ENCODE measurements at regions not wholly inside any gene's neighbourhood (a gene's known extent, or its start where the extent isn't known, plus 50 kb on each side); places are given as distances from the start of the nearest gene placed in this dataset.

DNA sequence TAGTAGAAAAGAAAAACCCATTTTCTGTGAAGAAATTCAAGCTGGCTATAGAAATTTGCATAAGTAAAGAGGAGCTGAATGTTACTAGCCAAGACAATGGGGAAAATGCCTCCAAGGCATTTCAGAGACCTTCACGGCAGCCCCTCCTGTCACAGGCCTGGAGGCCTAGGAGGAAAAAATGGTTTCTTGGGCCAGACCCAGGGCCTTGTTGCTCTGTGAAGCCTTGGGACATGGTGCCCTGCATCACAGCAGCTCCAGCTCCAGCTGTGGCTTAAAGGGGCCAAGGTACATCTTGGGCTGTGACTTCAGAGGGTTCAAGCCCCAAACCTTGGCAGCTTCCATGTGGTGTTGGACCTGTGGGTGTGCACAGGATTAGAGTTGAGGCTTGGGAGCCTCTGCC, 130.0 kb upstream of the DMRTA1 start:
- DNase-seq (ENCODE audit: low read depth, low spot score) (no peak), FAIRE-seq (no peak), ATAC-seq (no peak)
- RAD21 ChIA-PET (ENCODE audit: unreplicated experiment) = no interaction called here
- H4K20me1 ChIP-seq (ENCODE audit: control insufficient read depth, insufficient read depth) = no peaks in the 10 kb centered on the region
- no peaks in the 10 kb centered on the region for H3K4me1 ChIP-seq (ENCODE audit: control insufficient read depth, insufficient read depth, low read length)
- no peaks in the 10 kb centered on the region; the same call in 2 of the 3 replicates for H3K9me3 ChIP-seq (replicated peaks; ENCODE audit: control insufficient read depth, insufficient read depth, low read length)
- CTCF ChIA-PET = no interaction called here
- no peak overlapping the region for H3K27ac ChIP-seq (ENCODE audit: control insufficient read depth, insufficient read depth)
- H3K79me2 ChIP-seq (ENCODE audit: control insufficient read depth, insufficient read depth, low read length) = no peaks in the 10 kb centered on the region
- H3K4me3 ChIP-seq = no peak overlapping the region
- TF ChIP-seq POLR2AphosphoS5 (IDR thresholded peaks at IDR 0.05; ENCODE audit: low read length) = no peak
- TF ChIP-seq TCF7 (IDR thresholded peaks at IDR 0.05; ENCODE audit: borderline replicate concordance) = no peak
- no peak for TF ChIP-seq BCL11A (IDR thresholded peaks at IDR 0.05; ENCODE audit: low read depth, low read length)
- TF ChIP-seq SREBF1 (IDR thresholded peaks at IDR 0.05; ENCODE audit: low read length) = no peak
- TF ChIP-seq FOXM1 (IDR thresholded peaks at IDR 0.05; ENCODE audit: low read depth, low read length) = no peak
- TF ChIP-seq NFYB (IDR thresholded peaks at IDR 0.05; ENCODE audit: insufficient read depth, low read depth, low read length) = no peak
- no peak for TF ChIP-seq CBFB (IDR thresholded peaks at IDR 0.05; ENCODE audit: low read depth)
- no peak for TF ChIP-seq MYC (IDR thresholded peaks at IDR 0.05; ENCODE audit: insufficient read depth, insufficient read length, insufficient replicate concordance, low read length, severe bottlenecking)
- no peak for TF ChIP-seq LARP7 (IDR thresholded peaks at IDR 0.05)
- TF ChIP-seq FOXK2 (IDR thresholded peaks at IDR 0.05) = no peak
- TF ChIP-seq ZNF207 (IDR thresholded peaks at IDR 0.05; ENCODE audit: borderline replicate concordance) = no peak
- TF ChIP-seq PML (IDR thresholded peaks at IDR 0.05; ENCODE audit: low read length) = no peak
- no peak for TF ChIP-seq SPI1 (IDR thresholded peaks at IDR 0.05; ENCODE audit: borderline replicate concordance, insufficient read depth, low read depth, low read length)
- no peak for TF ChIP-seq BMI1 (IDR thresholded peaks at IDR 0.05; ENCODE audit: borderline replicate concordance)
- no peak for TF ChIP-seq SIN3A (IDR thresholded peaks at IDR 0.05; ENCODE audit: low read depth, low read length)
- TF ChIP-seq TCF12 (IDR thresholded peaks at IDR 0.05; ENCODE audit: low read depth, low read length) = no peak
- TF ChIP-seq ZNF274 (IDR thresholded peaks at IDR 0.05; ENCODE audit: insufficient read depth, insufficient read length) = no peak
- SMC1A ChIA-PET (ENCODE audit: uncharacterized antibody, unreplicated experiment) = no interaction called here
- 50% methylated on average over 1 of the region's 1 CpG for WGBS (ENCODE audit: insufficient coverage, insufficient replicate concordance, low lambda C conversion rate, missing lambda C conversion rate)
- POLR2A ChIA-PET = no interaction called here
- no peaks in the 10 kb centered on the region for H3K27me3 ChIP-seq (replicated peaks in 1 of 2; ENCODE audit: control insufficient read depth in 2 of 2, insufficient read depth in 2 of 2, low read length in 1 of 2)
- intact Hi-C loops (cut with micrococcal nuclease; ENCODE audit: unreplicated experiment) (loop anchor here (10.0 kb wide), 1 partner anchor 98 kb away; no protein-coding TSS in a partner anchor), in situ Hi-C loops (cut with MboI) (no loop called here)
- BruUV-seq (replicated peaks) = no TSS peak
- H3K36me3 ChIP-seq (ENCODE audit: control insufficient read depth in 2 of 2, insufficient read depth in 2 of 2, low read length in 1 of 2) = no peaks in the 10 kb centered on the region
- no peak overlapping the region for H2AFZ ChIP-seq (ENCODE audit: control insufficient read depth, low read depth, low read length)
- H3K4me2 ChIP-seq (ENCODE audit: control insufficient read depth, insufficient read depth) = no peak overlapping the region
- H3K9ac ChIP-seq (ENCODE audit: control insufficient read depth, insufficient read depth, low read length) = no peak overlapping the region
